PC-3 (cell line): ENCODE measurements at regions not wholly inside any gene's neighbourhood (a gene's known extent, or its start where the extent isn't known, plus 50 kb on each side); places are given as distances from the start of the nearest gene placed in this dataset.

Experiments used
- ATAC-seq: fragments of 200-7000 bp; cut with Tn5 transposase; 2 replicates; pipeline ENCODE4 v1.9.1; 2020; ENCODE audit warnings: mild to moderate bottlenecking, moderate library complexity
- BruUV-seq: library from RNA; stranded (reverse); fragments of 400-500 nt; replicated peaks from 2 replicates; lab custom pipeline; 2021; lab: Mats Ljungman, UMichigan
- CTCF ChIA-PET: fragments of 300-600 bp; sonication (Branson Sonifier 250); formaldehyde crosslinking; loops from one replicate; lab custom pipeline; 2022; ENCODE audit warnings: antibody characterized with exemption; lab: Charles Lee
- POLR2A ChIA-PET: fragments of 300-600 bp; sonication (Branson Sonifier 250); formaldehyde crosslinking; loops from one replicate; lab custom pipeline; 2022; ENCODE audit warnings: antibody characterized with exemption; ENCODE audit not compliant: unreplicated experiment; lab: Charles Lee
- DNase-seq: peaks from one replicate; pipeline ENCODE4 v3.0.0-alpha.2; 2015
- H2AFZ ChIP-seq: fragments of 300-600 bp; sonication (generic); 2 replicates; pipeline ENCODE4 v1.6.0; 2016; ENCODE audit warnings: antibody characterized with exemption, low read length
- H3F3A ChIP-seq: fragments of 300-600 bp; sonication (generic); one replicate; pipeline ENCODE4 v1.6.0; 2017; ENCODE audit warnings: antibody characterized with exemption, low read length, control low read depth, mild to moderate bottlenecking; ENCODE audit not compliant: unreplicated experiment
- H3K27ac ChIP-seq: fragments of 300-600 bp; sonication (generic); 2 replicates; pipeline ENCODE4 v1.5.1; 2016; ENCODE audit warnings: mild to moderate bottlenecking, low read length
- H3K27me3 ChIP-seq: fragments of 300-600 bp; sonication (generic); 2 replicates; pipeline ENCODE4 v1.6.1; 2016; ENCODE audit warnings: low read length, mixed read lengths
- H3K36me3 ChIP-seq: fragments of 300-600 bp; sonication (generic); 2 replicates; pipeline ENCODE4 v1.6.1; 2016; ENCODE audit warnings: low read depth, mixed run types, low read length, mixed read lengths
- H3K4me1 ChIP-seq: fragments of 300-600 bp; sonication (generic); 2 replicates; pipeline ENCODE4 v1.5.1; 2016; ENCODE audit warnings: low read length; ENCODE audit not compliant: insufficient read depth
- H3K4me2 ChIP-seq: fragments of 300-600 bp; sonication (generic); 2 replicates; pipeline ENCODE4 v1.6.0; 2016; ENCODE audit warnings: low read length
- H3K4me3 ChIP-seq: fragments of 300-600 bp; sonication (generic); 2 replicates; pipeline ENCODE4 v1.5.1; 2016; ENCODE audit warnings: mild to moderate bottlenecking, low read length, mixed read lengths
- H3K79me2 ChIP-seq: fragments of 300-600 bp; sonication (generic); 2 replicates; pipeline ENCODE4 v1.6.1; 2017; ENCODE audit warnings: low read length, mixed read lengths
- H3K9ac ChIP-seq: fragments of 300-600 bp; sonication (generic); 2 replicates; pipeline ENCODE4 v1.6.0; 2016; ENCODE audit warnings: mild to moderate bottlenecking, low read length
- H3K9me2 ChIP-seq: fragments of 300-600 bp; sonication (generic); replicated peaks from 2 replicates; pipeline ENCODE4 v1.6.1; 2016; ENCODE audit warnings: mixed run types, low read length, mixed read lengths
- H3K9me3 ChIP-seq: fragments of 300-600 bp; sonication (generic); 2 replicates; pipeline ENCODE4 v1.6.1; 2016; ENCODE audit warnings: low read length, mixed read lengths
- H4K20me1 ChIP-seq: fragments of 300-600 bp; sonication (generic); 2 replicates; pipeline ENCODE4 v1.6.1; 2016; ENCODE audit warnings: low read length, mixed read lengths
- EZH2 ChIP-seq: fragments of 300-600 bp; sonication (generic); IDR thresholded peaks from one replicate; pipeline ENCODE4 v1.6.1; 2017; ENCODE audit warnings: antibody characterized with exemption, mild to moderate bottlenecking, low read length; ENCODE audit not compliant: unreplicated experiment
- EZH2phosphoT487 ChIP-seq: fragments of 300-600 bp; sonication (generic); IDR thresholded peaks from 2 replicates; pipeline ENCODE4 v1.6.1; 2018; ENCODE audit warnings: mild to moderate bottlenecking, antibody characterized with exemption, low read length, borderline replicate concordance
- intact Hi-C: fragments of 100-400 bp; cut with micrococcal nuclease; formaldehyde crosslinking; loops from 2 replicates; pipeline ENCODE4 v1.9.0; 2023
- TF ChIP-seq, protein P1 (sequence below): fragments of 300-600 bp; sonication (generic); conservative IDR thresholded peaks from 2 replicates; pipeline ENCODE4 v1.5.1; 2017; ENCODE audit warnings: antibody characterized with exemption, low read depth, mild to moderate bottlenecking, low read length

GRCh38 chr5:168042284-168043068, 249.0 kb upstream of the WWC1 start:
- BruUV-seq = no TSS peak
- POLR2A ChIA-PET = no interaction called here
- DNase-seq = no peak
- Histone ChIP-seq H2AFZ (no peak overlapping the region), H3K9me3 (no peaks in the 10 kb centered on the region), H3K4me1 (no peaks in the 10 kb centered on the region), H3K36me3 (no peaks in the 10 kb centered on the region), H3K27me3 (peaks cover 78% of the 10 kb centered on the region), H3F3A (no peaks in the 10 kb centered on the region), H3K79me2 (no peaks in the 10 kb centered on the region), H3K4me3 (no peak overlapping the region), H4K20me1 (no peaks in the 10 kb centered on the region), H3K9me2 (no peaks in the 10 kb centered on the region), H3K4me2 (no peak overlapping the region), H3K27ac (no peak overlapping the region), H3K9ac (no peak overlapping the region)
- no peak for TF ChIP-seq EZH2phosphoT487
- TF ChIP-seq EZH2 = no peak
- TF ChIP-seq, protein P1, sequence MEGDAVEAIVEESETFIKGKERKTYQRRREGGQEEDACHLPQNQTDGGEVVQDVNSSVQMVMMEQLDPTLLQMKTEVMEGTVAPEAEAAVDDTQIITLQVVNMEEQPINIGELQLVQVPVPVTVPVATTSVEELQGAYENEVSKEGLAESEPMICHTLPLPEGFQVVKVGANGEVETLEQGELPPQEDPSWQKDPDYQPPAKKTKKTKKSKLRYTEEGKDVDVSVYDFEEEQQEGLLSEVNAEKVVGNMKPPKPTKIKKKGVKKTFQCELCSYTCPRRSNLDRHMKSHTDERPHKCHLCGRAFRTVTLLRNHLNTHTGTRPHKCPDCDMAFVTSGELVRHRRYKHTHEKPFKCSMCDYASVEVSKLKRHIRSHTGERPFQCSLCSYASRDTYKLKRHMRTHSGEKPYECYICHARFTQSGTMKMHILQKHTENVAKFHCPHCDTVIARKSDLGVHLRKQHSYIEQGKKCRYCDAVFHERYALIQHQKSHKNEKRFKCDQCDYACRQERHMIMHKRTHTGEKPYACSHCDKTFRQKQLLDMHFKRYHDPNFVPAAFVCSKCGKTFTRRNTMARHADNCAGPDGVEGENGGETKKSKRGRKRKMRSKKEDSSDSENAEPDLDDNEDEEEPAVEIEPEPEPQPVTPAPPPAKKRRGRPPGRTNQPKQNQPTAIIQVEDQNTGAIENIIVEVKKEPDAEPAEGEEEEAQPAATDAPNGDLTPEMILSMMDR = no peak
- no peak for ATAC-seq
- intact Hi-C loops = no loop called here
- CTCF ChIA-PET = no interaction called here

DNA sequence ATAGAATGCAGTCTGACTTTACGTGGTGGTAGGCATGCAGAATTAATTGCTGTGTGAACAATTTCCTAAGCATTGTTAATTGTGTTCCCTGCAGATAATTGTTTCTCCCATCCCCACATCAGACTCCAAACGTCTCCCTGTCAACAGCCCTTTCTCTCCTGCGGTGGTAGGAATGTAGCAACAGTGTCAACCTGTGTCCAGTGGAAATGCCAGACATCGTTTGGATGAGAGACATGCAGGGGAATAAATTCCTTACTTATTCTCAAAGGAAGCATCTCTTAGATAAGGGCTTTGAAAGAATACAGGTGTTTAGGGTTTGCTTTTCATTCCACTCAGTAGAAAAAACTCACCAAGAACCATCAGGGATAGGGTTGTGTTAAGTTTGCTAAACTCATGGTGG, 245.3 kb upstream of the WWC1 start:
- DNase-seq = no peak
- Histone ChIP-seq H3K79me2 (no peaks in the 10 kb centered on the region), H3K9me3 (no peaks in the 10 kb centered on the region), H2AFZ (no peak overlapping the region), H3K36me3 (no peaks in the 10 kb centered on the region), H3K4me2 (no peak overlapping the region), H3K27me3 (peaks cover 71% of the 10 kb centered on the region), H3F3A (no peaks in the 10 kb centered on the region), H3K9ac (no peak overlapping the region), H3K9me2 (no peaks in the 10 kb centered on the region), H3K27ac (no peak overlapping the region), H4K20me1 (no peaks in the 10 kb centered on the region), H3K4me3 (no peak overlapping the region), H3K4me1 (no peaks in the 10 kb centered on the region)
- TF ChIP-seq, protein P1 = no peak
- no peak for TF ChIP-seq EZH2
- no peak for TF ChIP-seq EZH2phosphoT487
- no TSS peak for BruUV-seq
- intact Hi-C loops = loop anchor here (5.0 kb wide), 1 partner anchor 1084 kb away; no protein-coding TSS in a partner anchor
- ChIA-PET CTCF (no interaction called here), POLR2A (no interaction called here)
- no peak for ATAC-seq

DNA sequence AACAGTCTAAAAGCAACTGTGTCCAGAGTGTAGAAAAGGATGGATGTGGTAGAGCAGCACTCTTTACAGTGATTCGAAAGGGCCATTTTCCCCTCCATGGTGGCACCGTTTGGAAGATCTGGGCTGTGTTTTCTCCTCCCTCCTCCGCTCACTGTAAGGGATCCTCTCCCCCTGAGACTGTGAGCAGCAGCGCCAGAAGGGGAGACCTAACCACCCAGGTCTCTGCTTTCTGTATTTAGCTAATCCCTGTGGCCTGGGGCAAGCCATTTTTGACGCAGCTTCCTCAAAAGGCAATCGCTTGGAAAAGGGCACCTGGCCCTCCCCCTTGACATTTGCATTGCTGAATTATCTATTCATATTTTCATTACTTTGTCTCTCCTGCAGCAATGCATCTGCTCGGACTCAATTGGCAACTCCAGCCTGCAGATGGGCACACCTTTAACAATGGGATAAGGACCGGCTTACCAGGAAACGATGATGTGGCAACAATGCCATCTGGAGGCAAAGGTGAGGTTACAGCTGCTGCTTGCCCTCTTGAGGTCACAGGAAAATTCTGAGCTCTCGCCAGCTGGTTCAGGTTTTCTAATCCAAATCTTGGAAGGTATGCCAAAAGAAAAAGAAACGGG, 244.3 kb upstream of the WWC1 start:
- no TSS peak for BruUV-seq
- peaks cover 61% of the 10 kb centered on the region for H3K27me3 ChIP-seq
- CTCF ChIA-PET = interaction anchor here (0.5 kb wide), 2 partner anchors 172 to 477 kb away, joined by 4 to 5 read pairs; no protein-coding TSS in a partner anchor

More for the DNA sequence above, 244.3 kb upstream of the WWC1 start:
- Histone ChIP-seq H2AFZ (no peak overlapping the region), H3K9me3 (no peaks in the 10 kb centered on the region), H3K36me3 (no peaks in the 10 kb centered on the region), H3F3A (no peaks in the 10 kb centered on the region), H4K20me1 (no peaks in the 10 kb centered on the region), H3K4me1 (no peaks in the 10 kb centered on the region), H3K4me3 (no peak overlapping the region), H3K9ac (no peak overlapping the region), H3K4me2 (no peak overlapping the region), H3K27ac (no peak overlapping the region), H3K9me2 (no peaks in the 10 kb centered on the region), H3K79me2 (no peaks in the 10 kb centered on the region)
- intact Hi-C loops = loop anchor here (1.0 to 5.0 kb wide), 2 partner anchors 465 to 1085 kb away; no protein-coding TSS in a partner anchor
- POLR2A ChIA-PET = no interaction called here
- DNase-seq (peak; percentile 66), ATAC-seq (peak; percentile 87)
- no peak for TF ChIP-seq EZH2phosphoT487
- TF ChIP-seq EZH2 = no peak
- TF ChIP-seq, protein P1 = peak; percentile 75
